ENCODE measurements at regions not wholly inside any gene's neighbourhood (a gene's known extent, or its start where the extent isn't known, plus 50 kb on each side); places are given as distances from the start of the nearest gene placed in this dataset.

DNA sequence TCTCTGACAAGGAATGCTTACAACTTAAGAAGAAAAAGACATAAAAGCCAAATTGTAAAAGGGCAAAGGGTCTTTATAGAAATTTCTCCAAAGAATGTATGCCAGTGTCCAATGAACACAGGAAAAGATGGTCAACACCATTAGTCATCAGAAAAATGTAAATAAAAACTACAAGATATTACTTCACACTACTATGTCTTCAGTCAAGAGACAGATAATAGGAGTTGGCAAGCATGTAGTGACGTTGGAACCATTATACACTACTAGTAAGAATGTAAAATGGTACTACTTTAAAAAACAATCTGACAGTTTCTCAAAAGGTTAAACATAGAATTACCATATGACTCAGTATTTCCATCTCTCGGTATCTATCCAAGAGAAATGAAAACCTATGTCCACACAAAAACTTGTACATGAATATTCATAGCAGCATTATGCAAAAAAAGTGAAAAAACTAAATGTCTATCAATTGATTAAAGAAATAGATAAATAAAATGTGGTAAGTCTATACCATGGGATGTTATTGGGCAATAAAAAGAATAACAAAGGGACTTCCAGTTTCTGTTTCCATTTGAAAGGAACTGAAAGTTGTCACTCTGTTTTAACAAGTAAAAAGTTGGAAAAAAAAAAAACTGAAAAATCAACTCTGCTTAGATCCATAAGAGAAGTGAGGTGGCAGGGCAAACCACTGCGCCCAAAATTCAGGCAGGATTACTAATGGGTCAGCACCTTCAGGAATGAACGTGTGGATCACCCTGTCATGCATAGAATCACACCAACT, 69.8 kb downstream of the ALG10B start:
- Histone ChIP-seq H3K79me2 (ENCODE audit: low read length) (no peaks in the 10 kb centered on the region), H2AFZ (ENCODE audit: low read length) (no peak overlapping the region), H3F3A (ENCODE audit: low read length, unreplicated experiment) (no peaks in the 10 kb centered on the region), H3K36me3 (ENCODE audit: low read depth, low read length) (no peaks in the 10 kb centered on the region), H3K4me2 (ENCODE audit: low read length) (peak overlapping the region; percentile 81), H3K27ac (ENCODE audit: low read length) (peak overlapping the region; percentile 96), H3K9me3 (ENCODE audit: low read length) (no peaks in the 10 kb centered on the region), H4K20me1 (ENCODE audit: low read length) (no peaks in the 10 kb centered on the region), H3K9ac (ENCODE audit: low read length) (peak overlapping the region; percentile 86), H3K4me1 (ENCODE audit: insufficient read depth, low read length) (peaks cover 63% of the 10 kb centered on the region), H3K9me2 (replicated peaks; ENCODE audit: low read length) (no peaks in the 10 kb centered on the region), H3K4me3 (ENCODE audit: low read length) (peak overlapping the region; percentile 45; the same call in 1 of the 2 replicates), H3K27me3 (ENCODE audit: low read length) (no peaks in the 10 kb centered on the region)
- CTCF ChIA-PET: no interaction called here
- no TSS peak for BruUV-seq (replicated peaks)
- TF ChIP-seq EZH2phosphoT487 (IDR thresholded peaks at IDR 0.05; ENCODE audit: borderline replicate concordance, low read length) (no peak), EZH2 (IDR thresholded peaks at IDR 0.05; ENCODE audit: low read length, unreplicated experiment) (no peak)
- TF ChIP-seq, protein P1, sequence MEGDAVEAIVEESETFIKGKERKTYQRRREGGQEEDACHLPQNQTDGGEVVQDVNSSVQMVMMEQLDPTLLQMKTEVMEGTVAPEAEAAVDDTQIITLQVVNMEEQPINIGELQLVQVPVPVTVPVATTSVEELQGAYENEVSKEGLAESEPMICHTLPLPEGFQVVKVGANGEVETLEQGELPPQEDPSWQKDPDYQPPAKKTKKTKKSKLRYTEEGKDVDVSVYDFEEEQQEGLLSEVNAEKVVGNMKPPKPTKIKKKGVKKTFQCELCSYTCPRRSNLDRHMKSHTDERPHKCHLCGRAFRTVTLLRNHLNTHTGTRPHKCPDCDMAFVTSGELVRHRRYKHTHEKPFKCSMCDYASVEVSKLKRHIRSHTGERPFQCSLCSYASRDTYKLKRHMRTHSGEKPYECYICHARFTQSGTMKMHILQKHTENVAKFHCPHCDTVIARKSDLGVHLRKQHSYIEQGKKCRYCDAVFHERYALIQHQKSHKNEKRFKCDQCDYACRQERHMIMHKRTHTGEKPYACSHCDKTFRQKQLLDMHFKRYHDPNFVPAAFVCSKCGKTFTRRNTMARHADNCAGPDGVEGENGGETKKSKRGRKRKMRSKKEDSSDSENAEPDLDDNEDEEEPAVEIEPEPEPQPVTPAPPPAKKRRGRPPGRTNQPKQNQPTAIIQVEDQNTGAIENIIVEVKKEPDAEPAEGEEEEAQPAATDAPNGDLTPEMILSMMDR (conservative IDR thresholded peaks at IDR 0.05; ENCODE audit: low read depth, low read length): no peak
- DNase-seq (peak; percentile 78), ATAC-seq (peak; percentile 17)
- POLR2A ChIA-PET (ENCODE audit: unreplicated experiment): no interaction called here
- intact Hi-C loops (cut with micrococcal nuclease): loop anchor here (5.0 to 10.0 kb wide), 3 partner anchors 118 to 332 kb away; no protein-coding TSS in a partner anchor

DNA sequence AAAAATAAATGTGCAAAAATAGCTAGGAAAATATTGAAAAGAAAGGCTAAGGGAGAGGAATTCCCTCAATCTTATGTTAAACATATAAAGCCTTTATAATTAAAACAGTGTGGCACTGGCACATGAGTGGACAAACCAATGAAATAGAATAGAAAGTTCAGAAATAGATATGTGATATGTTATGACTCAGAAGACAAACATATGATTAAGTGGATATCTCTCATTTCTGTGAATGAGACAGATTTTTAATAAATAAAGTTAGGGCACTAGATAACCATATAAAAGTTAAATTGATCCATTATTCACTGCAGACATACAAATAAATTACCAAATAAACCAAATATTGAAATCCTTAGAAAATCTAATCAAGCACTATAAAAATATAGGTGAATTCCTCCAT, 73.0 kb downstream of the ALG10B start:
- peak overlapping the region; percentile 30; the same call in 1 of the 2 replicates for H3K9ac ChIP-seq (ENCODE audit: low read length)
- no TSS peak for BruUV-seq (replicated peaks)
- ChIA-PET POLR2A (ENCODE audit: unreplicated experiment) (interaction anchor here (0.6 kb wide), 1 partner anchor 492 kb away, joined by 4 read pairs; no protein-coding TSS in a partner anchor), CTCF (no interaction called here)
- H3K9me2 ChIP-seq (replicated peaks; ENCODE audit: low read length): no peaks in the 10 kb centered on the region
- intact Hi-C loops (cut with micrococcal nuclease): loop anchor here (1.0 to 10.0 kb wide), 4 partner anchors 56 to 335 kb away; no protein-coding TSS in a partner anchor
- peaks cover 74% of the 10 kb centered on the region for H3K4me1 ChIP-seq (ENCODE audit: insufficient read depth, low read length)
- no peak overlapping the region for H3K4me3 ChIP-seq (ENCODE audit: low read length)
- H3K79me2 ChIP-seq (ENCODE audit: low read length): no peaks in the 10 kb centered on the region
- no peaks in the 10 kb centered on the region for H3F3A ChIP-seq (ENCODE audit: low read length, unreplicated experiment)
- H3K4me2 ChIP-seq (ENCODE audit: low read length): peak overlapping the region; percentile 45
- TF ChIP-seq EZH2phosphoT487 (IDR thresholded peaks at IDR 0.05; ENCODE audit: borderline replicate concordance, low read length) (no peak), EZH2 (IDR thresholded peaks at IDR 0.05; ENCODE audit: low read length, unreplicated experiment) (no peak)
- TF ChIP-seq, protein P1 (conservative IDR thresholded peaks at IDR 0.05; ENCODE audit: low read depth, low read length): no peak
- ATAC-seq (peak; percentile 24), DNase-seq (peak; percentile 71)
- no peaks in the 10 kb centered on the region for H3K9me3 ChIP-seq (ENCODE audit: low read length)
- no peak overlapping the region for H2AFZ ChIP-seq (ENCODE audit: low read length)
- H3K27ac ChIP-seq (ENCODE audit: low read length): peak overlapping the region; percentile 61
- H4K20me1 ChIP-seq (ENCODE audit: low read length): no peaks in the 10 kb centered on the region
- H3K27me3 ChIP-seq (ENCODE audit: low read length): no peaks in the 10 kb centered on the region
- H3K36me3 ChIP-seq (ENCODE audit: low read depth, low read length): no peaks in the 10 kb centered on the region

DNA sequence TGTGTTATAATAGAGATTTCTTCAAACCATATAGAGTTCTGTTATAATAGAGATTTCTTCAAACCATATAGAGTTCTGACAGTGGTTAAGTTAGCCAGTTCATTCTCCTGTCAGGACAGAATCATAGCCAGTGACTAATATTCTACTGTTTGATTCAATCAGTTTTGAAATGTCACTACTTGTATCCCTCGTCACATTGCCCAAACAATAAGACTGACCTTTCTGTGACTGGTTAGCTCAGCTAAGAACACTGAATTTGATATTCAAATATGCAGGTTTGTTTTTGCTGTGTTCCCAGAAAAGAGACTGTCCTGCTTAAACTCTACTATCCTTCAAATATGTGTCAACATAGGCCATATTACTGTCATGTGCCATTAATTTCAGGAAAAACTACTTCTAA, 74.4 kb downstream of the ALG10B start:
- H3K36me3 ChIP-seq (ENCODE audit: low read depth, low read length): no peaks in the 10 kb centered on the region
- H3K9me2 ChIP-seq (replicated peaks; ENCODE audit: low read length): no peaks in the 10 kb centered on the region
- no peaks in the 10 kb centered on the region for H3K79me2 ChIP-seq (ENCODE audit: low read length)
- ChIA-PET CTCF (no interaction called here), POLR2A (ENCODE audit: unreplicated experiment) (no interaction called here)
- H3K27me3 ChIP-seq (ENCODE audit: low read length): no peaks in the 10 kb centered on the region
- BruUV-seq (replicated peaks): no TSS peak
- no peaks in the 10 kb centered on the region for H3K9me3 ChIP-seq (ENCODE audit: low read length)
- H3F3A ChIP-seq (ENCODE audit: low read length, unreplicated experiment): no peaks in the 10 kb centered on the region
- no peak for ATAC-seq
- peaks cover 64% of the 10 kb centered on the region for H3K4me1 ChIP-seq (ENCODE audit: insufficient read depth, low read length)
- DNase-seq: peak; percentile 61
- H3K4me2 ChIP-seq (ENCODE audit: low read length): 0 out of 2 replicates have a peak overlapping the region, but pooled peaks have one; percentile 45
- H3K4me3 ChIP-seq (ENCODE audit: low read length): no peak overlapping the region
- intact Hi-C loops (cut with micrococcal nuclease): no loop called here
- no peaks in the 10 kb centered on the region for H4K20me1 ChIP-seq (ENCODE audit: low read length)
- no peak for TF ChIP-seq EZH2 (IDR thresholded peaks at IDR 0.05; ENCODE audit: low read length, unreplicated experiment)
- TF ChIP-seq, protein P1 (conservative IDR thresholded peaks at IDR 0.05; ENCODE audit: low read depth, low read length): no peak
- no peak for TF ChIP-seq EZH2phosphoT487 (IDR thresholded peaks at IDR 0.05; ENCODE audit: borderline replicate concordance, low read length)
- H3K27ac ChIP-seq (ENCODE audit: low read length): peak overlapping the region; percentile 61
- no peak overlapping the region; the same call in 1 of the 2 replicates for H3K9ac ChIP-seq (ENCODE audit: low read length)
- no peak overlapping the region for H2AFZ ChIP-seq (ENCODE audit: low read length)
